ENCODE measurements at regions not wholly inside any gene's neighbourhood (a gene's known extent, or its start where the extent isn't known, plus 50 kb on each side); places are given as distances from the start of the nearest gene placed in this dataset.
"Not testable (repeated sequence)": the region's sequence is repeated elsewhere in the genome, so short reads cannot be mapped to it uniquely, and the experiment has no call there.

GRCh38 chr2:2782007-2782406, 450.9 kb upstream of the MYT1L start:
- no peak for DNase-seq

- DNase-seq, result no peak
Measured at GRCh38 chr2:2779727-2780126, 448.7 kb upstream of the MYT1L start.

GRCh38 chr2:2777876-2778275, 446.8 kb upstream of the MYT1L start:
- no peak for DNase-seq

- DNase-seq, result no peak
Measured at GRCh38 chr2:2777213-2777612, 446.1 kb upstream of the MYT1L start.

GRCh38 chr2:2775018-2775417, 443.9 kb upstream of the MYT1L start:
- DNase-seq, result no peak

- DNase-seq, result no peak
Measured at GRCh38 chr2:2773692-2774091, 442.6 kb upstream of the MYT1L start.

- not testable (repeated sequence) for DNase-seq
Measured at GRCh38 chr2:2773080-2773479, 442.0 kb upstream of the MYT1L start.

- no peak for DNase-seq
Measured at GRCh38 chr2:2771721-2772411, 440.8 kb upstream of the MYT1L start.

- no peak for DNase-seq
Measured at GRCh38 chr2:2769481-2770431, 438.7 kb upstream of the MYT1L start.

GRCh38 chr2:2768476-2768875, 437.4 kb upstream of the MYT1L start:
- DNase-seq, result no peak

GRCh38 chr2:2767837-2768236, 436.8 kb upstream of the MYT1L start:
- no peak for DNase-seq

GRCh38 chr2:2765839-2766495, 434.9 kb upstream of the MYT1L start:
- DNase-seq, result no peak

- DNase-seq, result no peak
Measured at GRCh38 chr2:2765176-2765800, 434.2 kb upstream of the MYT1L start.

- DNase-seq, result no peak
Measured at GRCh38 chr2:2764739-2765138, 433.7 kb upstream of the MYT1L start.

- DNase-seq, result no peak
Measured at GRCh38 chr2:2764001-2764355, 432.9 kb upstream of the MYT1L start.

GRCh38 chr2:2763351-2764000, 432.4 kb upstream of the MYT1L start:
- DNase-seq, result no peak

- DNase-seq, result no peak
Measured at GRCh38 chr2:2762913-2763312, 431.8 kb upstream of the MYT1L start.

- DNase-seq, result no peak
Measured at GRCh38 chr2:2762166-2762908, 431.3 kb upstream of the MYT1L start.

- DNase-seq, result no peak
Measured at GRCh38 chr2:2758793-2759367, 427.8 kb upstream of the MYT1L start.

GRCh38 chr2:2757764-2758163, 426.7 kb upstream of the MYT1L start:
- DNase-seq, result no peak

- DNase-seq, result no peak
Measured at GRCh38 chr2:2756886-2757285, 425.8 kb upstream of the MYT1L start.

GRCh38 chr2:2755990-2756389, 424.9 kb upstream of the MYT1L start:
- no peak for DNase-seq

Measured in hematopoietic multipotent progenitor cell treated with erythropoietin and hydrocortisone succinate and interleukin-3 and kit ligand, for 4 days (in vitro differentiated cells).